HCEC 1CT (cell line): ENCODE measurements at regions not wholly inside any gene's neighbourhood (a gene's known extent, or its start where the extent isn't known, plus 50 kb on each side); places are given as distances from the start of the nearest gene placed in this dataset.

Source experiments
- DNase-seq: peaks from one replicate; pipeline ENCODE4 v3.0.0-alpha.2; 2017

- no peak for DNase-seq
Observed at GRCh38 chr1:187451238-187451637, 622.5 kb downstream of the PLA2G4A start.

DNA sequence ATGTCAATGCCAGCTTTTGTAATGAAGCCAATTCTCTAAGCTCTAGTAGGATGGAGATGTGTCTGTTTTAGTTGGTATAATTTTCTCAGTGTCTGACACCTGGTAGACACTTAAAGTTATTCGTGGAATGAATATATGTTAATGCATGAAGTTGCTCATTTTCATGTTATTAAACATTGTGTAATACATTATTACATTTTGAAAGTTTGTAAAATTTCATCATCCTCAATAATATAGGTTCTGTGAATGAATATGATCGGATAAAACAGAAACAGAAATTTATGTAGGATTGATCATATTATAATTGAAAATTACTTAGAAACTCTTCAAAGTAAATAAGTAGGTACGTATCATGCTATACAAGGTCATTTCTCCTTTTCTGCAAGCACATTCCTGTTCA is 625.3 kb downstream of the PLA2G4A start:
- no peak for DNase-seq

DNA sequence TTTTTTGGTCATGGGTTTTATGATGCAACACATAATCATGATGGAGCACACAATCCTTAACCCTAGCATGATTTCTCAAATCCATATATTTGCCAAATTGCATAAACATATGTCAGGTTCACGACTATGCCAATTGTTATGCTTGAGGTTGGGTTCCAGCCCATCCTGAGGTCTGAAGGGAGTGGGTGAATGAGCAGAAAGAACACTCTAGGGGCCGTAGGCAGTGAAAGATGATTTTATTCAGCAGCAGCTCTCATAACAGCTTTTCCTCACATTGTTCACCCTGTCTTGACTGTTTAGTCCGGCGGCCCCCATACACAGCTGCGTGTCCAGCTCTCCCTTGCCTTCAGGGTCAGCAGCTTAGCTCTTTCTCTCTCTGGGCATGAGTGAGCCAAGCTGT is 627.7 kb downstream of the PLA2G4A start:
- DNase-seq = no peak

DNA sequence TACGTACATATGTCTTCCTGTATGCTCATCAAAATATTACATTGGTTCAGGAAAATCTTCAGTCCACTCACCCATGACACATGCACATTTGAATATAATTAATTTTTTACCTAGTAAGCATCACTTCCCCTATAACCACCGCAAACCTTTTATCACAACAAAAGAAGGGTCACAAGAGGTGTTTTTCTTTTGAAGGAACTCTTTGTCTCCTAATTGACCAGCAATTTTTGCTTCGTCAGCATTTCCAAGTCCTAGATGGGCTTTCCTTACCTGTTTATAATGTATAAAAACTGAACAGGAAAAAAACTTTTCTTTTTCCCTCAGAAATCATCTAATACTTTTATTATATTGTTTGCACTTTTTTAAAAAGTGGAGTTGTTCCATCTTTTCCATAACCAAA is 631.3 kb downstream of the PLA2G4A start:
- no peak for DNase-seq

- DNase-seq = no peak
Observed at GRCh38 chr1:187464320-187464719, 635.6 kb downstream of the PLA2G4A start.

DNA sequence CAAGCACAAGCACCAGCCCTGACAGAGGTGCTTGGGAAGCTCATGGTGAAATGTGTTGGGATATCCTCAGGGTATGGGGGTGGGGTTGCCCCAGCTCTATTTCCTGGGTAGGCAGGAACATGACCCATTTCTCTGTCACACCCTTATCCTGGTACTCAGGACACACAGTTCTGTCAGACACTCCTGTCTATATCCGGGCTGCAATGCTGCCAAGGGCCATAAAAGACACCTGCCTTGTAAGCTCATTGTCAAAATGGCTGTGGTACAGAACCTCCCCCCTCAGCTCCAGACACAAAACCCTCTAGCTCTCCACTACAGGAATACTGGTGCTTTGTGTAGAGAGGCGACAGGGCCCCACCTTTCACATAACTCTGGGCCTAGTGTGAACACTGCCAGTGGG is 636.7 kb downstream of the PLA2G4A start:
- no peak for DNase-seq

- no peak for DNase-seq
Observed at GRCh38 chr1:187469836-187470235, 641.1 kb downstream of the PLA2G4A start.

DNA sequence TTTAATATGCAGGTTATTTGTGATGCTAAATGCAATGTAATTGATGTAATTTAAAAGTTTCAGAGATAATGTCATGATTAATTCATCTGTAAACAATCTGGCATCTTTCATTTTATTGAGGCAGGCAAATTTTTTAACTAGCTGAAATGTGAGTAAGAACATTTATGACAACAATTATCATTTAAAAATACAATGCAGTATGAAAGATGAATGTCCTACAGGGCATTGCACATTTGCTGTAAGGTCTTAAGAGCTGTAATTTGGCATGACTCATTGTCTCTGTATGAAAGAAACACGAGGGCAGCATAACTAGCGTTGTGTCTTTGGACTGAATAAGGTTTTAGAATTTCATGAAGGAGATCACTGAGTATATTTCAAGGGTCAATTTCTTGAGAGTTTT is 642.8 kb downstream of the PLA2G4A start:
- DNase-seq = peak; percentile 78

GRCh38 chr1:187474336-187474735 is 645.6 kb downstream of the PLA2G4A start:
- DNase-seq = peak; percentile 74

- DNase-seq = peak; percentile 45
Observed at GRCh38 chr1:187476671-187477070, 647.9 kb downstream of the PLA2G4A start.

DNA sequence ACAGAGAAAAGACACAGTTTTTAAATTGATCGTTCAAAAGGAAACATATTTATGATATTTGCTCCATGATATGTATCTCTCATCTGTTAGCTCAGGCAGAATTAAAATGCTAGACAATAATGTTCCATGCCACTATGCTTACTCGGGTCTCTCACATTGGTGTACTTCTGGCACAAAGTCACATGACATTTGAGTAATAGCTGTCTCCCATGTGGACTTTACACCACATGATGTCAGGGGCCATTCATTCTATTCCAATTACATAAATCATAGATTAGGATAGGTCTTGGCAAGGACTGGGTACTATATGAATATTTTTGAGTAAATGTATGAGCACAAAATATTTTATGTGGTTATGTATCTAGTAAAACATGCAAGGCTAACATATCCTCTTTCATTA is 648.4 kb downstream of the PLA2G4A start:
- no peak for DNase-seq

DNA sequence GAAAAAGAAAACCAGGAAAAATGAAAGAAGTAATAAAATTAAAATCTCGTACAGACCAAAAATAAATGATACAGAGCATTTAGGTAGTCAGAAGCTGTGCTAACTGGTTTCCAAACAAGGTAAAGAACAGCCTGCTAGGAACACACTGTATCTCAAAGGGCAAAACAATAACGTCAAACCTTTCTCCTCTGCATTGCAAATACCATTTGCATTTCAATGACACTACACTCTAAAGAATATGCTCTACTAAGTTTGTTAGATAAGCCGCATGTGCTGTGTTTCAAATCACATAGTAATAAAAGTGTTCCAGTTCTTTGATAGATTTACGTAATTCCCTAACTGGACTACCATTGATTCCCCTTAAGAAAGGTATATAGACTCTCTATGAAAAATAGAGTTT is 648.8 kb downstream of the PLA2G4A start:
- no peak for DNase-seq

GRCh38 chr1:187481581-187482148 is 652.9 kb downstream of the PLA2G4A start:
- no peak for DNase-seq

DNA sequence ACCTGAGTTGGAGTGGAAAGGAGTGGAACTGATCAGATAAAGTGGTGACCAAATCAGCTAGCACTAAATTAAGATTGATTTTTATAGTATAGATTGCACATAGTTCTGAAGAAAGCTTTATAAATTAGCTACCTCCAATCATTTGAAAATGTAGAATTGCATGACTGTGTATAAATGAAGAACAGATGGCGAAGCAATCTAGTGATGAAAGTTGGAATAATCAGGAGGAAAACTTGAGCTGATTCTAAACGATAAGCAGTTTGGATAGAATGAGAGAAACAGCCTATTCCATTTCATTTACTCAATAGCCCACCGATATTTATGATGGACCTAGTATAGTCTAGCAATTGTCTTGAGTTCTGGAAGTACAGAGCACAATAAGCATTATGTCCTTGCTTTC is 661.5 kb downstream of the PLA2G4A start:
- no peak for DNase-seq

DNA sequence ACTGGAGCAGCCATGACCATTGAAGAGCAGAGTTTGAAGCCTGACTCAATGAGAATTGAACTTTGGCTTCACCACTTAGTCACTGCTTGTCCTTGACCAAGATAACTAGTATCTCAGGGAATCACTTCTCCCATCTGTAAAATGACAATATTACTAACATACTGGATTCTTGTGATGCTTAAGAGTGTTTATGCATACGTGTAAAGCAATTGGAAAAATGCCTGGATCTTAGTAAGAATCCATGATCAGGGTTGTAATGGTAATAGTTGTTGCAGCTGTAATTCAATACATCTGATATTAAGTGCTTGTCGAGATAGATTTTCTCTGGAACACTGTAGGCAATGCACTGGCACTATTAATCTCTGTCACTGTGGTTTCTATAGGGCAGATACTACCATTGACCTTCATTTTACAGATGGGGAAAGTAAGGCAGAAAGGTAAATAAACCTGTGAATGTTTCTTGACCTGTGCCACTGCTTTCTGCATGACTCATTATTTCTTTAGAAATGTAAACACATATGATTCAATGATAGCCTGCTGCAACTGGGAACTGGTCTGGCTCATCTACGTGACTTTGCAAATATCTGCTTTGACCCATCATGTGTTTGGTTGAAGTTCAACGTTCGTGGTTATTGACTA is 662.5 kb downstream of the PLA2G4A start:
- peak; percentile 93 for DNase-seq

DNA sequence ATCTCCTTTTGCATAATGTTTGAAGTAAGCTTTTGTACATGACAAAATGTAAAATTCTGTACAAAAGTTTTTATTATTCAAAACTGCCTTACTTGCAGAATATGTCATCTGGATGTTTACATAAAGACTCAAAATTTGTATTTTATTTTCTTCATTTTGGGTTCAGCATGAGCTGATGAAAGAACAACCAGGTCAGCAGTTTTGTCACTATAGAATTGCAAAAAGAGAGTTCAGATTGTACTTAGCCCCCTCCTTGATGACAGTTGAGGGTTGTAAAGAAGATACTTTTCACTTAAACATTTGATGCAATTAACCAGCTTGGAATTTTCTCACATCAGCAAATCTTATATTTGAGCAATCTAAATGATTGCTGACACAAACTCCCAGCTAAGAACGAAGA is 669.3 kb downstream of the PLA2G4A start:
- DNase-seq = no peak

DNA sequence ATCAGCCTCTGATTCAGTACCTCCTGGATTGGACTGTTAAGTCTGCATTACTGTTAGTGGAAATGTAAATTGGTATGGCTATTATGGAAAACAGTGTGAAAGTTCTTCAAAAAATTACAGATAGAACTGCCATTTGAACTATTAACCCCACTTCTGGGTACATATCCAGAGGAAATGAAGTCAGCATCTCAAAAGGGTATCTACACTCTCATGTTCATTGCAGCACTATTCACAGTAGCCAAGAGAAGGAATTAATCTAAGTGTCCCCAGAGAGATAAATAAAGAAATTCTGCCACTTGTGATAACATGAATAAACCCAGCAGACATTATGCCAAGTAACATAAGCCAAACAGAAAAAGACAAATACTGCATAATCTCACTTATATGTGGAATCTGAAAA is 676.0 kb downstream of the PLA2G4A start:
- DNase-seq = no peak

DNA sequence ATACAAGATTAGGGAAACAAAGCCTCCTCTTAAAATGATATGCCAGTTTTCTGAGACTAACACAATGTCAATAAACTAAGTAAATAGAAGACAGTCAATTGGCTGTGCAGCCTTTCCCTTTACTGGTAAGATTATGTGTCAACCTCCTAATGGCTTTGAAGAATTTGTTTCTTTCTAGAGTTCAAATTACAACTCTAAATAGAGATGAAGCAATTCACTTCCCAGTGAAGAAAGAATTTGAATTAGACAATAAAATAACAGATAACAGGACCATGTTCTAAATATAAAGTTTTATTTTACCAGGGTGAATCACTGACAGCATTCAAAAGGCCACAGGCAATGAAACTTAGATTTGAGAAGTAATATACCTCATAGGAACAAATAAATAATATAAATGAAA is 680.3 kb downstream of the PLA2G4A start:
- DNase-seq = peak; percentile 23

DNA sequence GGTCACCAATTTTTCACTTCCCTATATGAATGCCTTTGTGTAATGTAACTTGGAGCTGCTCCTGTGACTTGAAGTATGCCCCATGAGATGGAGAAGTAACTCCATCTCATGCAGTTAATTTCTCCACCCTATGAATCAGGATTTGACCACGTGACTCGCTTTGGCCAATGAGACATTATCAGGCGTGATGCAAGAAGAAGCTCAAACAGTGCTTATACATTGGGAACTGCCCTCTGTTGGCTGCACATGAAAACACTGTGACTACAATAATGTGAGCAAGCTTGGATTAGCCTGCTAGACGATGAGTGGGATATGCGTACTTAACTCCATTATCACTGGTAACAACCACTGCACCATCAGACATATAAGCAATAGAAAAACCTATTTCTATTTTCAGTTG is 684.4 kb downstream of the PLA2G4A start:
- DNase-seq = peak; percentile 32

DNA sequence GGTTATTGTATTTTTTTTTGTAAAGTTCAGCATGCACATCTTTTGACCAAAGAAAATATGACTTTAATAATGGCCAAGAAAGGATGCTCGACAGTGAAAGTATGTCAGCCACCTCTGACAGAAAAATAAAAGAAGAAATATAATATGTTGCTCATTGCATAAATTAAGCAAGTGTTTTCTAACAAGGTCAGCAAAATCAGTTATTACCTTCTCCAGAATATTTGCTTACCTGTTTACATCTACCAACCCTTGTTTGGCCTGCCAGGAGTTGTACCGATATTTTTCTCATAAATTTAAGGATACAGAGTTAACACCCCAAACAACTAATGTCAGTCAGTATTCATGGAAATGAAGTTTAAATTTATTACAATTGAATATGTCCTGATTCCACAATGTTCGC is 685.4 kb downstream of the PLA2G4A start:
- DNase-seq = no peak

GRCh38 chr1:187516874-187517273 is 688.1 kb downstream of the PLA2G4A start:
- DNase-seq = peak; percentile 17

- DNase-seq = no peak
Observed at GRCh38 chr1:187517546-187517945, 688.8 kb downstream of the PLA2G4A start.

- DNase-seq = peak; percentile 22
Observed at GRCh38 chr1:187527346-187527745, 698.6 kb downstream of the PLA2G4A start.

- DNase-seq = no peak
Observed at GRCh38 chr1:187537936-187538335, 709.2 kb downstream of the PLA2G4A start.

DNA sequence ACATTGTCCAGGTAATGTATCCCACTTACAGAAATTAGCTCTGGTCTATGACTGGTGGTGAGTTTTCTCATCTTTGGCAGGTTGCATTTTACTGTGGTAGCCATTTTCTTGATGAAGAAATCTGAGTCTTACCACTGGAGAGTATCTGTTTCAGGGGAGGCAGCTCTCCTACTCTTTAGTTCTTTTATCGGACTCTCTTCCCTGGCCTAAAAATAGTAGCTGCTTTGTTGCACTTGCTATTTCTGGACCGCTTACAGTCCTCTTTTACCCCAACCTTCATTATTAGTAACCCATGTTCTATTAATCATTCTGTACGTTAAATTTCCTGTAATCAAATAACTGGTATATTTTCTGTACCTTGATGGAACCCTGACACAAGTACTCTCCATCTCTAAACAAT is 720.8 kb downstream of the PLA2G4A start:
- DNase-seq = no peak
